ENCODE measurements at regions not wholly inside any gene's neighbourhood (a gene's known extent, or its start where the extent isn't known, plus 50 kb on each side); places are given as distances from the start of the nearest gene placed in this dataset.

GRCh38 chr7:46610746-46611145 is 689.7 kb upstream of the IGFBP3 start:
- H4K8ac ChIP-seq (ENCODE audit: low read depth in 2 of 2, low read length in 2 of 2) = no peak overlapping the region
- ATAC-seq (ENCODE audit: low read depth) (no peak), DNase-seq (peak; percentile 13)
- intact Hi-C loops (cut with micrococcal nuclease) (no loop called here), dilution Hi-C loops (cut with HindIII; ENCODE audit: low sequenced_read_pairs, unreplicated experiment) (no loop called here), in situ Hi-C loops (cut with MboI; ENCODE audit: low sequenced_read_pairs) (no loop called here)
- ChIA-PET CTCF (no interaction called here), POLR2A (ENCODE audit: unreplicated experiment) (no interaction called here)
- no peak overlapping the region for H2BK5ac ChIP-seq (ENCODE audit: low read depth, low read length, poor library complexity, severe bottlenecking)
- no peak overlapping the region for H3K4me3 ChIP-seq (ENCODE audit: insufficient read depth, low read depth, low read length)
- no peak overlapping the region for H4K91ac ChIP-seq (ENCODE audit: insufficient read depth, low read depth, low read length)
- no peaks in the 10 kb centered on the region for H3K36me3 ChIP-seq (ENCODE audit: control insufficient read depth, insufficient read depth, low read length)
- H2AK9ac ChIP-seq (replicated peaks; ENCODE audit: low read depth, low read length, poor library complexity) = no peak overlapping the region
- no peaks in the 10 kb centered on the region for H4K20me1 ChIP-seq (ENCODE audit: insufficient read depth, low read length)
- no peak overlapping the region for H2AK5ac ChIP-seq (ENCODE audit: low read depth, low read length)
- H3K18ac ChIP-seq (ENCODE audit: low read depth, low read length) = no peak overlapping the region
- no peak overlapping the region for H3K27ac ChIP-seq (ENCODE audit: insufficient read depth, low read length)
- no peaks in the 10 kb centered on the region for H3K27me3 ChIP-seq (ENCODE audit: control insufficient read depth, insufficient read depth, low read length)
- no peak overlapping the region for H2BK20ac ChIP-seq (ENCODE audit: low read depth, low read length)
- H3K9me1 ChIP-seq (ENCODE audit: insufficient read depth, low read length) = no peaks in the 10 kb centered on the region
- H3K23ac ChIP-seq (ENCODE audit: low read depth, low read length) = no peak overlapping the region
- no peak overlapping the region for H2AFZ ChIP-seq (replicated peaks; ENCODE audit: low read length, poor library complexity)
- no peak overlapping the region for H3K9ac ChIP-seq (ENCODE audit: low read depth, low read length)
- no peak overlapping the region for H2BK120ac ChIP-seq (ENCODE audit: low read depth, low read length)
- no peak overlapping the region for H4K5ac ChIP-seq (ENCODE audit: low read depth, low read length)
- H3K4me1 ChIP-seq (ENCODE audit: control insufficient read depth, insufficient read depth, low read length) = no peaks in the 10 kb centered on the region
- no peak overlapping the region for H3K4ac ChIP-seq (ENCODE audit: low read depth, low read length)
- H3K9me3 ChIP-seq (ENCODE audit: control insufficient read depth, insufficient read depth, low read length) = no peaks in the 10 kb centered on the region
- BruUV-seq (replicated peaks) = no TSS peak
- no peaks in the 10 kb centered on the region for H3K79me1 ChIP-seq (ENCODE audit: low read depth in 1 of 2, low read length in 2 of 2)
- H3K14ac ChIP-seq (replicated peaks; ENCODE audit: low read depth, low read length) = no peak overlapping the region
- TF ChIP-seq SMC3 (IDR thresholded peaks at IDR 0.05; ENCODE audit: low read depth, low read length) (no peak), USF2 (IDR thresholded peaks at IDR 0.05; ENCODE audit: low read depth, low read length) (no peak), CEBPB (IDR thresholded peaks at IDR 0.05; ENCODE audit: low read depth, low read length) (no peak), NFE2L2 (IDR thresholded peaks at IDR 0.05; ENCODE audit: low read depth, low read length) (no peak), RAD21 (IDR thresholded peaks at IDR 0.05; ENCODE audit: low read length) (no peak), FOS (IDR thresholded peaks at IDR 0.05; ENCODE audit: low read depth, low read length) (no peak), BHLHE40 (IDR thresholded peaks at IDR 0.05; ENCODE audit: low read depth, low read length) (no peak), ELK1 (IDR thresholded peaks at IDR 0.05; ENCODE audit: borderline replicate concordance, low read depth, low read length) (no peak), CHD1 (IDR thresholded peaks at IDR 0.05; ENCODE audit: low read depth, low read length) (no peak), MAZ (IDR thresholded peaks at IDR 0.05; ENCODE audit: borderline replicate concordance, low read depth, low read length) (no peak), POLR2A (IDR thresholded peaks at IDR 0.05; ENCODE audit: low read depth, low read length) (no peak), MXI1 (IDR thresholded peaks at IDR 0.05; ENCODE audit: borderline replicate concordance, low read depth, low read length) (no peak), RFX5 (IDR thresholded peaks at IDR 0.05; ENCODE audit: low read depth, low read length) (no peak)
- H3K56ac ChIP-seq (ENCODE audit: extremely low read depth, insufficient read depth, low read length) = no peak overlapping the region
- no CpG with 5 or more reads among the region's 2 CpGs for WGBS, 2 experiments (ENCODE audit: extremely low coverage in 2 of 2, insufficient read length in 1 of 2)
- no peak overlapping the region for H3K4me2 ChIP-seq (ENCODE audit: low read depth, low read length)
- H2BK15ac ChIP-seq (ENCODE audit: low read depth, low read length) = no peak overlapping the region

All from IMR-90 (cell line).